ENCODE measurements at regions not wholly inside any gene's neighbourhood (a gene's known extent, or its start where the extent isn't known, plus 50 kb on each side); places are given as distances from the start of the nearest gene placed in this dataset.

DNA sequence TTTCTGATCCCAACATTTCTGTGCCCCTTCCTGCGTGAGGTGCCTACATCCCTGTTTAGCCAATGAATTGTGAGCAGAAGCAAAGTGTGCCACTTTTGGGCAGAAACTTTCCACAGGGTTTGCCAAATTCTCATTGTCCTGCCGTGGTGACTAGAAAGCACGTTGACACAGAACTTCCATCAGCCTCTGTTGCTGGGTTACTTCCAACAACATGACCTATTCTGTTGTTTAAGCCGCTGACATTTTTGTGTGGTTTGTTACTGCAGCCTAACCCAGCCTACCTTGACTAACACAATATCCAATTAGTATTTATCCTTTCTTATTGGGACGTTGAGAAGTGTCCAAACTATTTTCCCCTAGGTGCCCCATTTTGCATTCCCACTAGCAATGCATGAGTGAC is 136.8 kb downstream of the URB2 start:
- no peak for TF ChIP-seq POLR2AphosphoS5 (IDR thresholded peaks at IDR 0.05; ENCODE audit: low read depth, low read length)
- TF ChIP-seq POLR2A (IDR thresholded peaks at IDR 0.05; ENCODE audit: control extremely low read depth in 1 of 2, low read depth in 2 of 2, low read length in 2 of 2) = no peak
- TF ChIP-seq, protein P1, sequence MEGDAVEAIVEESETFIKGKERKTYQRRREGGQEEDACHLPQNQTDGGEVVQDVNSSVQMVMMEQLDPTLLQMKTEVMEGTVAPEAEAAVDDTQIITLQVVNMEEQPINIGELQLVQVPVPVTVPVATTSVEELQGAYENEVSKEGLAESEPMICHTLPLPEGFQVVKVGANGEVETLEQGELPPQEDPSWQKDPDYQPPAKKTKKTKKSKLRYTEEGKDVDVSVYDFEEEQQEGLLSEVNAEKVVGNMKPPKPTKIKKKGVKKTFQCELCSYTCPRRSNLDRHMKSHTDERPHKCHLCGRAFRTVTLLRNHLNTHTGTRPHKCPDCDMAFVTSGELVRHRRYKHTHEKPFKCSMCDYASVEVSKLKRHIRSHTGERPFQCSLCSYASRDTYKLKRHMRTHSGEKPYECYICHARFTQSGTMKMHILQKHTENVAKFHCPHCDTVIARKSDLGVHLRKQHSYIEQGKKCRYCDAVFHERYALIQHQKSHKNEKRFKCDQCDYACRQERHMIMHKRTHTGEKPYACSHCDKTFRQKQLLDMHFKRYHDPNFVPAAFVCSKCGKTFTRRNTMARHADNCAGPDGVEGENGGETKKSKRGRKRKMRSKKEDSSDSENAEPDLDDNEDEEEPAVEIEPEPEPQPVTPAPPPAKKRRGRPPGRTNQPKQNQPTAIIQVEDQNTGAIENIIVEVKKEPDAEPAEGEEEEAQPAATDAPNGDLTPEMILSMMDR (IDR thresholded peaks at IDR 0.05; ENCODE audit: control extremely low read depth in 1 of 3, insufficient read depth in 1 of 3, low read depth in 1 of 3, low read length in 3 of 3) = no peak
- no peak for TF ChIP-seq CHD1 (IDR thresholded peaks at IDR 0.05; ENCODE audit: low read depth, low read length)
- TF ChIP-seq NRF1 (IDR thresholded peaks at IDR 0.05; ENCODE audit: low read depth, low read length) = no peak
- TF ChIP-seq ZNF274 (IDR thresholded peaks at IDR 0.05; ENCODE audit: borderline replicate concordance, extremely low read depth, low read length) = no peak
- TF ChIP-seq EGR1 (IDR thresholded peaks at IDR 0.05; ENCODE audit: borderline replicate concordance, low read depth, low read length) = no peak
- TF ChIP-seq SRF (IDR thresholded peaks at IDR 0.05; ENCODE audit: low read depth, low read length) = no peak
- no peak for TF ChIP-seq MAX (IDR thresholded peaks at IDR 0.05)
- TF ChIP-seq JUN (IDR thresholded peaks at IDR 0.05; ENCODE audit: low read depth, low read length) = no peak
- TF ChIP-seq YY1 (IDR thresholded peaks at IDR 0.05; ENCODE audit: low read depth, low read length) = no peak
